Activated CD8-positive, alpha-beta T cell treated with anti-CD3 and anti-CD28 coated beads for 36 hours (primary cell): ENCODE measurements at regions not wholly inside any gene's neighbourhood (a gene's known extent, or its start where the extent isn't known, plus 50 kb on each side); places are given as distances from the start of the nearest gene placed in this dataset.

Source experiments
- ATAC-seq: fragments of 200-7000 bp; cut with Tn5 transposase; one replicate; pipeline ENCODE4 v1.10.0; 2021; ENCODE audit warnings: mild to moderate bottlenecking, moderate library complexity
- CTCF ChIA-PET: fragments of 350-600 bp; sonication (Branson Sonifier 250); formaldehyde crosslinking; loops from one replicate; lab custom pipeline; 2021; ENCODE audit warnings: antibody characterized with exemption; lab: Charles Lee
- POLR2A ChIA-PET: fragments of 350-600 bp; sonication (Branson Sonifier 250); formaldehyde crosslinking; loops from one replicate; lab custom pipeline; 2021; ENCODE audit warnings: antibody characterized with exemption; lab: Charles Lee
- DNase-seq: peaks from one replicate; pipeline ENCODE4 v3.0.0-alpha.2; 2020
- H3K27ac Mint-ChIP-seq: one replicate; pipeline ENCODE4 v1.8.0; 2021; ENCODE audit warnings: mild to moderate bottlenecking, mixed read lengths
- H3K27me3 Mint-ChIP-seq: one replicate; pipeline ENCODE4 v1.8.0; 2021; ENCODE audit warnings: mixed read lengths
- H3K36me3 Mint-ChIP-seq: one replicate; pipeline ENCODE4 v1.8.0; 2021; ENCODE audit warnings: low read depth, mixed read lengths
- H3K4me1 Mint-ChIP-seq: one replicate; pipeline ENCODE4 v1.8.0; 2021; ENCODE audit warnings: low read depth, mixed read lengths
- H3K4me3 Mint-ChIP-seq: one replicate; pipeline ENCODE4 v1.8.0; 2021; ENCODE audit warnings: mild to moderate bottlenecking, moderate library complexity, mixed read lengths
- H3K9me3 Mint-ChIP-seq: one replicate; pipeline ENCODE4 v1.8.0; 2021; ENCODE audit warnings: mixed read lengths
- intact Hi-C: fragments of 100-400 bp; cut with micrococcal nuclease; formaldehyde crosslinking; loops from one replicate; pipeline ENCODE4 v1.10.0; 2022
- TF ChIP-seq, protein P1 (sequence below): fragments of 200-600 bp; IDR thresholded peaks from one replicate; pipeline ENCODE4 v1.8.0; 2022; ENCODE audit warnings: antibody characterized with exemption, mild to moderate bottlenecking

DNA sequence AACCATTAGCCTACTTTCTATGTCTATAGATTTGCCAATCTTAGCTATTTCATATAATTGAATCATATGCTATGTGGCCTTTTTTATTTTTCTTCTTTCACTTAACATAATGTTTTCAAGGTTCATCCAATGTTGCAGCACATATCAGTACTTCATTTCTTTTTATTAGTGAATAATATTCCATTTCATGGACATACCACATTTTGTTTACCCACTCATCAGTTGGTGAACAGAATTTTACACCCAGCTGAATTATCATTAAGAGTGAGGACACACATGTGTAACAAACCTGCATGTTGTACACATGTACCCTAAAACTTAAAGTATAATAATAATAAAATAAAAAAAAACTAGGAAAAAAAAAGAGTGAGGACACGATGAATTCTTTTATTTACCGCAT is 81.7 kb upstream of the C3orf80 start:
- intact Hi-C loops: no loop called here
- Mint-ChIP-seq H3K27ac (no peak overlapping the region), H3K36me3 (no peaks in the 10 kb centered on the region), H3K4me1 (peaks cover 7% of the 10 kb centered on the region), H3K9me3 (peaks cover 7% of the 10 kb centered on the region), H3K4me3 (no peak overlapping the region), H3K27me3 (peaks cover 1% of the 10 kb centered on the region)
- ChIA-PET CTCF (no interaction called here), POLR2A (no interaction called here)
- TF ChIP-seq, protein P1, sequence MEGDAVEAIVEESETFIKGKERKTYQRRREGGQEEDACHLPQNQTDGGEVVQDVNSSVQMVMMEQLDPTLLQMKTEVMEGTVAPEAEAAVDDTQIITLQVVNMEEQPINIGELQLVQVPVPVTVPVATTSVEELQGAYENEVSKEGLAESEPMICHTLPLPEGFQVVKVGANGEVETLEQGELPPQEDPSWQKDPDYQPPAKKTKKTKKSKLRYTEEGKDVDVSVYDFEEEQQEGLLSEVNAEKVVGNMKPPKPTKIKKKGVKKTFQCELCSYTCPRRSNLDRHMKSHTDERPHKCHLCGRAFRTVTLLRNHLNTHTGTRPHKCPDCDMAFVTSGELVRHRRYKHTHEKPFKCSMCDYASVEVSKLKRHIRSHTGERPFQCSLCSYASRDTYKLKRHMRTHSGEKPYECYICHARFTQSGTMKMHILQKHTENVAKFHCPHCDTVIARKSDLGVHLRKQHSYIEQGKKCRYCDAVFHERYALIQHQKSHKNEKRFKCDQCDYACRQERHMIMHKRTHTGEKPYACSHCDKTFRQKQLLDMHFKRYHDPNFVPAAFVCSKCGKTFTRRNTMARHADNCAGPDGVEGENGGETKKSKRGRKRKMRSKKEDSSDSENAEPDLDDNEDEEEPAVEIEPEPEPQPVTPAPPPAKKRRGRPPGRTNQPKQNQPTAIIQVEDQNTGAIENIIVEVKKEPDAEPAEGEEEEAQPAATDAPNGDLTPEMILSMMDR: no peak
- ATAC-seq: no peak
- no peak for DNase-seq

DNA sequence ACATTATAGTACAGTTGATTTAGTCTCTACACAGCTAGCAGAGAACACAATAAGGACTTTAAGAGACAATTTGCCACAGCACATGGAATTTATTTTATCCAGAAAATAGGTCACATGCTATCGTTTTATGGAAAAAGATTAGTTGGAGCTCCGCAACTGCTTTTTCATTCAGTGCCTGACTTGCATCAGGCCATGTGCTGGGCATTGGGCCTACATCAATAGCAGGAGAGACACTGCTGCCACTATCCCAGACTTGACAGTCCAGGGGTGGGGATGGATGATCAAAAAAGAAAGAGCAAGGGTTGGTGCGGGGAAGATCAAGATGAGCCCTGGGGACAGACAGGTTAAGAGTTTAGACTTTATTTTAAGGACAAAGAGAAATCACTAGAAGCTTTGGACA is 75.2 kb upstream of the C3orf80 start:
- Mint-ChIP-seq H3K4me1 (peaks cover 2% of the 10 kb centered on the region), H3K9me3 (no peaks in the 10 kb centered on the region), H3K27ac (no peak overlapping the region), H3K4me3 (no peak overlapping the region), H3K27me3 (peaks cover 1% of the 10 kb centered on the region), H3K36me3 (no peaks in the 10 kb centered on the region)
- CTCF ChIA-PET: no interaction called here
- intact Hi-C loops: no loop called here
- POLR2A ChIA-PET: no interaction called here
- ATAC-seq: no peak
- DNase-seq: no peak
- TF ChIP-seq, protein P1: no peak

DNA sequence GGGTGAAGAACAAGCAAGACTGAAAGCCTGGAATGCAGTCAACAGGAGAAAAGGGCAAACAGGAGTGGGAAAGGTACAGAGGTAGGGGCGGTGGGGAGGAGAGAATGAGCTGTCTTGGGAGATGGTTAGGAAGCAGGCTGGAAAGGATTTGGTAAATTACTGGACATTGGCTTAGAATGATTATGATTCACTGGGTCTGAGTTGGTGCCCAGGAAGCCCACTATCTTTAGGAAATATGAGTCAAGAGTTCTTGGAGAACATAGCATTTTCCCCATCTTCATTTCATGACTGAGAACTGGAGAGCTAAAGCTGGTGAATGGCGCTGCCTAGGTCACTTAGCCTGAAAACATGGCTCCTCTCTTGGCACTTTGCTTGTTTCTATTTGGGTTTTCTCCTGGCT is 74.7 kb upstream of the C3orf80 start:
- Mint-ChIP-seq H3K27me3 (peaks cover 1% of the 10 kb centered on the region), H3K4me1 (peaks cover 2% of the 10 kb centered on the region), H3K36me3 (no peaks in the 10 kb centered on the region), H3K4me3 (no peak overlapping the region), H3K27ac (no peak overlapping the region), H3K9me3 (no peaks in the 10 kb centered on the region)
- POLR2A ChIA-PET: no interaction called here
- no peak for ATAC-seq
- no peak for DNase-seq
- TF ChIP-seq, protein P1: no peak
- intact Hi-C loops: no loop called here
- CTCF ChIA-PET: no interaction called here

DNA sequence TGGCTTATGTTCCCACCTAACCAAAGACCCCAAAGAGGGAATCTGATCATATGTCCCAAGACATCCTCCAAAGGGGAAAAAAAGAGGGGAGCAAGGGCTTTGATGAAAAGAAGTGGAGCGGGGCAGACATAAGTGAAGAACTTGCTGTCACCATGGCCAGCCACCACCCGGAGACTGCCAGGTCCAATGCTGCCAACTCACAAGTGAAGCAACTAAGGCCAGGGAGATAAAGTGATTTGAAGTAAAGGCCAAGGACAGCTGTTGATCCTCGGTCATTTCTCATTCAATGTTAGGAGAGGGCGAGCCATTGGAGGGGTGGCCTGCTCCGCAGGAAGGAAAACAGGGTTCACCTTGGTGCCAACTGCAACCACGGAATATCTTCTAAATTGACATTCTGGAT is 72.6 kb upstream of the C3orf80 start:
- no peaks in the 10 kb centered on the region for H3K36me3 Mint-ChIP-seq
- ChIA-PET CTCF (interaction anchor here (1.0 kb wide), 1 partner anchor 19 kb away, joined by 3 read pairs; no protein-coding TSS in a partner anchor), POLR2A (no interaction called here)
- TF ChIP-seq, protein P1: no peak
- DNase-seq (no peak), ATAC-seq (no peak)
- H3K9me3 Mint-ChIP-seq: no peaks in the 10 kb centered on the region
- peaks cover 2% of the 10 kb centered on the region for H3K4me1 Mint-ChIP-seq
- intact Hi-C loops: no loop called here
- H3K4me3 Mint-ChIP-seq: no peak overlapping the region
- H3K27me3 Mint-ChIP-seq: peaks cover 3% of the 10 kb centered on the region
- H3K27ac Mint-ChIP-seq: no peak overlapping the region

DNA sequence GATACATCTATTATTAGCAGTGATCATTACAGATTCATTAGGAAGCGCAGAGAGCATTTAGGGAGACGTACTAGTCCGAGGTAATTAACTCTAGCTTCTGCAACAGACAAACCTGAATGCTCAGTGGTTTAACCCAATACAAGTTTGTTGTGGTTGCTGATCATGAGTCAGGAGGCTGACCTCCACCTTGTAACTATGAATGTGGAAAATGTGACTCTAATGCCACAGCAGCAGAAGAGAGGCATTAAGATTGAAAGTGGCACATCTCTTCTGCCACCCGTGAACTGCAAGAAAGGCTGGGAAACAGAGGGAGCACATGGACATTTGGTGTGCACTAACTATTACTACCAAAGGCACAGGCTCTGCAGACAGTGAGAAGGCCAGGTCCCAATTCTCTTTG is 71.2 kb upstream of the C3orf80 start:
- TF ChIP-seq, protein P1: no peak
- ChIA-PET CTCF (no interaction called here), POLR2A (no interaction called here)
- Mint-ChIP-seq H3K36me3 (no peaks in the 10 kb centered on the region), H3K27ac (no peak overlapping the region), H3K4me3 (no peak overlapping the region), H3K9me3 (no peaks in the 10 kb centered on the region), H3K4me1 (peaks cover 2% of the 10 kb centered on the region), H3K27me3 (peaks cover 2% of the 10 kb centered on the region)
- ATAC-seq (peak; percentile 68), DNase-seq (peak; percentile 19)
- intact Hi-C loops: no loop called here
